Astrocyte (in vitro differentiated cells and primary cell): ENCODE measurements at regions not wholly inside any gene's neighbourhood (a gene's known extent, or its start where the extent isn't known, plus 50 kb on each side); places are given as distances from the start of the nearest gene placed in this dataset.

Experiments used
- DNase-seq: peaks from one replicate; pipeline ENCODE4 v3.0.0-alpha.2; 2010; ENCODE audit warnings: low read depth
- FAIRE-seq: peaks from 2 replicates; lab custom pipeline; 2011; peaks lifted over from hg19 to GRCh38; lab: Jason Lieb, UNC
- H2AFZ ChIP-seq: 2 replicates; pipeline ENCODE4 v1.6.0; 2012; ENCODE audit warnings: low read depth, low read length, inconsistent platforms
- H3K27ac ChIP-seq: 2 replicates; pipeline ENCODE4 v1.5.1; 2011; ENCODE audit warnings: low read depth, low read length, inconsistent platforms
- H3K27me3 ChIP-seq: 2 replicates; pipeline ENCODE4 v1.6.0; 2011; ENCODE audit warnings: low read length, inconsistent platforms; ENCODE audit not compliant: insufficient read depth
- H3K36me3 ChIP-seq: 2 replicates; pipeline ENCODE4 v1.5.1; 2011; ENCODE audit warnings: low read length, inconsistent platforms; ENCODE audit not compliant: insufficient read depth
- H3K4me1 ChIP-seq: 2 replicates; pipeline ENCODE4 v1.5.1; 2011; ENCODE audit warnings: low read length, inconsistent platforms; ENCODE audit not compliant: insufficient read depth
- H3K4me2 ChIP-seq: 2 replicates; pipeline ENCODE4 v1.6.0; 2012; ENCODE audit warnings: low read length, inconsistent platforms
- H3K4me3 ChIP-seq: 2 replicates; pipeline ENCODE4 v1.5.1; 2011; ENCODE audit warnings: low read depth, mild to moderate bottlenecking, low read length, inconsistent platforms; ENCODE audit not compliant: insufficient read depth
- H3K79me2 ChIP-seq: 2 replicates; pipeline ENCODE4 v1.6.0; 2012; ENCODE audit warnings: mild to moderate bottlenecking, low read length, inconsistent platforms; ENCODE audit not compliant: insufficient read depth
- H3K9ac ChIP-seq: 2 replicates; pipeline ENCODE4 v1.6.0; 2012; ENCODE audit warnings: mild to moderate bottlenecking, low read length, inconsistent platforms
- H3K9me3 ChIP-seq: 2 replicates; pipeline ENCODE4 v1.5.1; 2012; ENCODE audit warnings: low read depth, mild to moderate bottlenecking, low read length, inconsistent platforms; ENCODE audit not compliant: insufficient read depth
- H4K20me1 ChIP-seq: 2 replicates; pipeline ENCODE4 v1.6.0; 2012; ENCODE audit warnings: low read length, inconsistent platforms; ENCODE audit not compliant: insufficient read depth
- H3K27ac Mint-ChIP-seq: one replicate; pipeline ENCODE4 v1.8.0; 2021; ENCODE audit warnings: mild to moderate bottlenecking, mixed read lengths; ENCODE audit not compliant: unreplicated experiment
- H3K27me3 Mint-ChIP-seq: one replicate; pipeline ENCODE4 v1.8.0; 2021; ENCODE audit warnings: low read depth, mixed read lengths; ENCODE audit not compliant: unreplicated experiment
- H3K36me3 Mint-ChIP-seq: one replicate; pipeline ENCODE4 v1.8.0; 2021; ENCODE audit warnings: low read depth, mixed read lengths; ENCODE audit not compliant: unreplicated experiment
- H3K4me1 Mint-ChIP-seq: one replicate; pipeline ENCODE4 v1.8.0; 2021; ENCODE audit warnings: low read depth, mixed read lengths; ENCODE audit not compliant: unreplicated experiment
- H3K4me3 Mint-ChIP-seq: one replicate; pipeline ENCODE4 v1.8.0; 2021; ENCODE audit warnings: mild to moderate bottlenecking, moderate library complexity, mixed read lengths; ENCODE audit not compliant: unreplicated experiment
- H3K9me3 Mint-ChIP-seq: one replicate; pipeline ENCODE4 v1.8.0; 2021; ENCODE audit warnings: mild to moderate bottlenecking, mixed read lengths; ENCODE audit not compliant: unreplicated experiment
- CTCF ChIP-seq: IDR thresholded peaks from 2 replicates; pipeline ENCODE4 v1.5.1; 2011; ENCODE audit warnings: low read depth, mild to moderate bottlenecking, inconsistent platforms, low read length, moderate library complexity; ENCODE audit not compliant: insufficient read depth
- EZH2 ChIP-seq: IDR thresholded peaks from 2 replicates; pipeline ENCODE4 v1.6.1; 2012; ENCODE audit warnings: mild to moderate bottlenecking, low read length, inconsistent platforms; ENCODE audit not compliant: insufficient read depth

GRCh38 chr15:70241561-70242320 lies 144.0 kb upstream of the TLE3 start:
- Histone ChIP-seq H3K27me3 (no peaks in the 10 kb centered on the region), H3K27ac (no peak overlapping the region), H3K9ac (no peak overlapping the region), H3K9me3 (no peaks in the 10 kb centered on the region), H3K36me3 (no peaks in the 10 kb centered on the region), H3K4me3 (no peak overlapping the region), H3K4me2 (no peak overlapping the region), H3K79me2 (no peaks in the 10 kb centered on the region), H3K4me1 (peaks cover 8% of the 10 kb centered on the region), H4K20me1 (no peaks in the 10 kb centered on the region), H2AFZ (no peak overlapping the region)
- Mint-ChIP-seq H3K4me1 (peaks cover 20% of the 10 kb centered on the region), H3K27ac (no peak overlapping the region), H3K9me3 (peaks cover 9% of the 10 kb centered on the region), H3K36me3 (no peaks in the 10 kb centered on the region), H3K27me3 (peaks cover 70% of the 10 kb centered on the region), H3K4me3 (no peak overlapping the region)
- TF ChIP-seq EZH2 (no peak), CTCF (no peak)
- no peak for DNase-seq
- no peak for FAIRE-seq

GRCh38 chr15:70240820-70241430 lies 143.2 kb upstream of the TLE3 start:
- Histone ChIP-seq H3K4me1 (peaks cover 16% of the 10 kb centered on the region), H3K27me3 (no peaks in the 10 kb centered on the region), H2AFZ (no peak overlapping the region), H3K27ac (no peak overlapping the region), H3K4me2 (no peak overlapping the region), H3K4me3 (no peak overlapping the region), H4K20me1 (no peaks in the 10 kb centered on the region), H3K9ac (no peak overlapping the region), H3K79me2 (no peaks in the 10 kb centered on the region), H3K36me3 (no peaks in the 10 kb centered on the region), H3K9me3 (no peaks in the 10 kb centered on the region)
- FAIRE-seq (no peak), DNase-seq (no peak)
- no peaks in the 10 kb centered on the region for H3K36me3 Mint-ChIP-seq
- H3K27me3 Mint-ChIP-seq, result peaks cover 72% of the 10 kb centered on the region
- peaks cover 9% of the 10 kb centered on the region for H3K9me3 Mint-ChIP-seq
- TF ChIP-seq EZH2, result no peak
- no peak for TF ChIP-seq CTCF
- H3K4me3 Mint-ChIP-seq, result no peak overlapping the region
- H3K27ac Mint-ChIP-seq, result no peak overlapping the region
- peaks cover 22% of the 10 kb centered on the region for H3K4me1 Mint-ChIP-seq

- Histone ChIP-seq H2AFZ (no peak overlapping the region), H4K20me1 (no peaks in the 10 kb centered on the region), H3K4me2 (no peak overlapping the region), H3K79me2 (no peaks in the 10 kb centered on the region), H3K4me3 (no peak overlapping the region), H3K27ac (no peak overlapping the region), H3K4me1 (peaks cover 22% of the 10 kb centered on the region), H3K36me3 (no peaks in the 10 kb centered on the region), H3K9ac (no peak overlapping the region), H3K27me3 (no peaks in the 10 kb centered on the region), H3K9me3 (no peaks in the 10 kb centered on the region)
- Mint-ChIP-seq H3K9me3 (peaks cover 9% of the 10 kb centered on the region), H3K27ac (no peak overlapping the region), H3K27me3 (peaks cover 72% of the 10 kb centered on the region), H3K4me3 (no peak overlapping the region), H3K4me1 (peaks cover 20% of the 10 kb centered on the region), H3K36me3 (no peaks in the 10 kb centered on the region)
- DNase-seq (no peak), FAIRE-seq (no peak)
- no peak for TF ChIP-seq CTCF
- no peak for TF ChIP-seq EZH2
Observed at GRCh38 chr15:70240082-70240481, 142.4 kb upstream of the TLE3 start.
